ENCODE measurements at regions not wholly inside any gene's neighbourhood (a gene's known extent, or its start where the extent isn't known, plus 50 kb on each side); places are given as distances from the start of the nearest gene placed in this dataset.

DNA sequence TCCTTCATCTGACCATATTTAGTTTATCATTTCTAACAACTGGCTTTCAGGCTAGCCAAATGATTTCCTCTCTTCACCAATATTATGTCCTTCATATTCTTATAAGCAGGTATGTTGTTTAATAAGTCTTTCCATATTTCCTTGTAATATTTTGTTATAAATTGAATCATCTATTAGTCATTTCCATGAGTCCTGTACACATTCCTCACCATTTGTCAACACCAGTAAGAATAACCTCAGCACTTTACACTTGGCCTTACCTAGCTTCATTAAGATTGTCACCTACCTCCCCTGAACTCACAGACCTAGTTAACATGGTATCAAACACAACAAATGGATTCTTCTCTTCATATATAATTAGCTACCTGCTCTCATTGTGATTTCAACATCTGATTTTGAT is 282.3 kb downstream of the SEMA3D start:
- Histone ChIP-seq H4K20me1 (ENCODE audit: control insufficient read depth, insufficient read depth) (no peaks in the 10 kb centered on the region), H3K4me2 (ENCODE audit: control insufficient read depth, insufficient read depth) (no peak overlapping the region), H3K4me1 (ENCODE audit: control insufficient read depth, insufficient read depth, low read length) (no peaks in the 10 kb centered on the region), H2AFZ (ENCODE audit: control insufficient read depth, low read depth, low read length) (no peak overlapping the region), H3K27ac (ENCODE audit: control insufficient read depth, insufficient read depth) (no peak overlapping the region), H3K79me2 (ENCODE audit: control insufficient read depth, insufficient read depth, low read length) (no peaks in the 10 kb centered on the region), H3K4me3 (no peak overlapping the region), H3K27me3 (replicated peaks in 1 of 2; ENCODE audit: control insufficient read depth in 2 of 2, insufficient read depth in 2 of 2, low read length in 1 of 2) (no peaks in the 10 kb centered on the region), H3K9ac (ENCODE audit: control insufficient read depth, insufficient read depth, low read length) (no peak overlapping the region), H3K9me3 (replicated peaks; ENCODE audit: control insufficient read depth, insufficient read depth, low read length) (no peaks in the 10 kb centered on the region), H3K36me3 (ENCODE audit: control insufficient read depth in 2 of 2, insufficient read depth in 2 of 2, low read length in 1 of 2) (no peaks in the 10 kb centered on the region)
- intact Hi-C loops (cut with micrococcal nuclease; ENCODE audit: unreplicated experiment) = no loop called here
- TF ChIP-seq CBX3 (IDR thresholded peaks at IDR 0.05; ENCODE audit: borderline replicate concordance, low read depth) (no peak), MEF2A (IDR thresholded peaks at IDR 0.05; ENCODE audit: insufficient read depth, low read depth, low read length) (no peak), ZNF384 (IDR thresholded peaks at IDR 0.05; ENCODE audit: borderline replicate concordance, low read depth, low read length) (no peak), RCOR1 (conservative IDR thresholded peaks at IDR 0.05; ENCODE audit: low read depth, low read length) (no peak), BRCA1 (IDR thresholded peaks at IDR 0.05; ENCODE audit: low read depth, low read length) (no peak)
- CTCF ChIA-PET = no interaction called here
- SMC1A ChIA-PET (ENCODE audit: uncharacterized antibody, unreplicated experiment) = no interaction called here
- BruUV-seq (replicated peaks) = no TSS peak
- RAD21 ChIA-PET (ENCODE audit: unreplicated experiment) = no interaction called here
- no peak for FAIRE-seq
- DNase-seq (ENCODE audit: low read depth, low spot score) = no peak
- in situ Hi-C loops (cut with MboI) = no loop called here
- no peak for ATAC-seq
- POLR2A ChIA-PET = no interaction called here

DNA sequence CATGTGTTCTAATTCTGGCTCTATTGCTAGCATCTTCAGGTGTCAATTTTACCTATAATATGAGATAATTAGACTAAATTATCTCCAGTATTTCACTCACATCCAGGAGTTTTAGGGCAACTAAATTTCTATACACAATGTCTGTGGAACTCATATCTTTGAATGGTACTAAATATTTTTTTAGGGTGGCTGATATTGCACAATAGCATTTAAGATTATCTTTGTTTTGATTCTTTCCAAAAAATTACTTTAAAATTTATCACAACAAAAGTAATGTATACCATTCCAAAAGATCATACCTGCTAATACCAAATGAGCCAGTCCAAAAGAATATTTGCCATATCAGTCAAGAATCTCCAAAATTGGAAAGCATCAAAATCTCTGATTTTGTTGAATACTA is 285.5 kb downstream of the SEMA3D start:
- Histone ChIP-seq H2AFZ (ENCODE audit: control insufficient read depth, low read depth, low read length) (no peak overlapping the region), H3K27me3 (replicated peaks in 1 of 2; ENCODE audit: control insufficient read depth in 2 of 2, insufficient read depth in 2 of 2, low read length in 1 of 2) (no peaks in the 10 kb centered on the region), H3K79me2 (ENCODE audit: control insufficient read depth, insufficient read depth, low read length) (no peaks in the 10 kb centered on the region), H3K4me2 (ENCODE audit: control insufficient read depth, insufficient read depth) (no peak overlapping the region), H3K4me3 (no peak overlapping the region), H4K20me1 (ENCODE audit: control insufficient read depth, insufficient read depth) (no peaks in the 10 kb centered on the region), H3K36me3 (ENCODE audit: control insufficient read depth in 2 of 2, insufficient read depth in 2 of 2, low read length in 1 of 2) (no peaks in the 10 kb centered on the region), H3K9ac (ENCODE audit: control insufficient read depth, insufficient read depth, low read length) (no peak overlapping the region), H3K27ac (ENCODE audit: control insufficient read depth, insufficient read depth) (no peak overlapping the region), H3K4me1 (ENCODE audit: control insufficient read depth, insufficient read depth, low read length) (no peaks in the 10 kb centered on the region), H3K9me3 (replicated peaks; ENCODE audit: control insufficient read depth, insufficient read depth, low read length) (no peaks in the 10 kb centered on the region)
- intact Hi-C loops (cut with micrococcal nuclease; ENCODE audit: unreplicated experiment) (no loop called here), in situ Hi-C loops (cut with MboI) (no loop called here)
- ChIA-PET POLR2A (no interaction called here), SMC1A (ENCODE audit: uncharacterized antibody, unreplicated experiment) (no interaction called here), RAD21 (ENCODE audit: unreplicated experiment) (no interaction called here), CTCF (no interaction called here)
- FAIRE-seq (no peak), ATAC-seq (no peak), DNase-seq (ENCODE audit: low read depth, low spot score) (no peak)
- no TSS peak for BruUV-seq (replicated peaks)
- TF ChIP-seq, protein P1, sequence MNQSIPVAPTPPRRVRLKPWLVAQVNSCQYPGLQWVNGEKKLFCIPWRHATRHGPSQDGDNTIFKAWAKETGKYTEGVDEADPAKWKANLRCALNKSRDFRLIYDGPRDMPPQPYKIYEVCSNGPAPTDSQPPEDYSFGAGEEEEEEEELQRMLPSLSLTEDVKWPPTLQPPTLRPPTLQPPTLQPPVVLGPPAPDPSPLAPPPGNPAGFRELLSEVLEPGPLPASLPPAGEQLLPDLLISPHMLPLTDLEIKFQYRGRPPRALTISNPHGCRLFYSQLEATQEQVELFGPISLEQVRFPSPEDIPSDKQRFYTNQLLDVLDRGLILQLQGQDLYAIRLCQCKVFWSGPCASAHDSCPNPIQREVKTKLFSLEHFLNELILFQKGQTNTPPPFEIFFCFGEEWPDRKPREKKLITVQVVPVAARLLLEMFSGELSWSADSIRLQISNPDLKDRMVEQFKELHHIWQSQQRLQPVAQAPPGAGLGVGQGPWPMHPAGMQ (IDR thresholded peaks at IDR 0.05; ENCODE audit: borderline replicate concordance) = no peak
- TF ChIP-seq FOXK2 (IDR thresholded peaks at IDR 0.05) = no peak
- TF ChIP-seq BHLHE40 (IDR thresholded peaks at IDR 0.05; ENCODE audit: borderline replicate concordance in 1 of 2, low read depth in 2 of 2, low read length in 1 of 2) = no peak
- no peak for TF ChIP-seq NFXL1 (IDR thresholded peaks at IDR 0.05; ENCODE audit: borderline replicate concordance)
- no peak for TF ChIP-seq EED (IDR thresholded peaks at IDR 0.05; ENCODE audit: low read depth)
- TF ChIP-seq, protein P2, sequence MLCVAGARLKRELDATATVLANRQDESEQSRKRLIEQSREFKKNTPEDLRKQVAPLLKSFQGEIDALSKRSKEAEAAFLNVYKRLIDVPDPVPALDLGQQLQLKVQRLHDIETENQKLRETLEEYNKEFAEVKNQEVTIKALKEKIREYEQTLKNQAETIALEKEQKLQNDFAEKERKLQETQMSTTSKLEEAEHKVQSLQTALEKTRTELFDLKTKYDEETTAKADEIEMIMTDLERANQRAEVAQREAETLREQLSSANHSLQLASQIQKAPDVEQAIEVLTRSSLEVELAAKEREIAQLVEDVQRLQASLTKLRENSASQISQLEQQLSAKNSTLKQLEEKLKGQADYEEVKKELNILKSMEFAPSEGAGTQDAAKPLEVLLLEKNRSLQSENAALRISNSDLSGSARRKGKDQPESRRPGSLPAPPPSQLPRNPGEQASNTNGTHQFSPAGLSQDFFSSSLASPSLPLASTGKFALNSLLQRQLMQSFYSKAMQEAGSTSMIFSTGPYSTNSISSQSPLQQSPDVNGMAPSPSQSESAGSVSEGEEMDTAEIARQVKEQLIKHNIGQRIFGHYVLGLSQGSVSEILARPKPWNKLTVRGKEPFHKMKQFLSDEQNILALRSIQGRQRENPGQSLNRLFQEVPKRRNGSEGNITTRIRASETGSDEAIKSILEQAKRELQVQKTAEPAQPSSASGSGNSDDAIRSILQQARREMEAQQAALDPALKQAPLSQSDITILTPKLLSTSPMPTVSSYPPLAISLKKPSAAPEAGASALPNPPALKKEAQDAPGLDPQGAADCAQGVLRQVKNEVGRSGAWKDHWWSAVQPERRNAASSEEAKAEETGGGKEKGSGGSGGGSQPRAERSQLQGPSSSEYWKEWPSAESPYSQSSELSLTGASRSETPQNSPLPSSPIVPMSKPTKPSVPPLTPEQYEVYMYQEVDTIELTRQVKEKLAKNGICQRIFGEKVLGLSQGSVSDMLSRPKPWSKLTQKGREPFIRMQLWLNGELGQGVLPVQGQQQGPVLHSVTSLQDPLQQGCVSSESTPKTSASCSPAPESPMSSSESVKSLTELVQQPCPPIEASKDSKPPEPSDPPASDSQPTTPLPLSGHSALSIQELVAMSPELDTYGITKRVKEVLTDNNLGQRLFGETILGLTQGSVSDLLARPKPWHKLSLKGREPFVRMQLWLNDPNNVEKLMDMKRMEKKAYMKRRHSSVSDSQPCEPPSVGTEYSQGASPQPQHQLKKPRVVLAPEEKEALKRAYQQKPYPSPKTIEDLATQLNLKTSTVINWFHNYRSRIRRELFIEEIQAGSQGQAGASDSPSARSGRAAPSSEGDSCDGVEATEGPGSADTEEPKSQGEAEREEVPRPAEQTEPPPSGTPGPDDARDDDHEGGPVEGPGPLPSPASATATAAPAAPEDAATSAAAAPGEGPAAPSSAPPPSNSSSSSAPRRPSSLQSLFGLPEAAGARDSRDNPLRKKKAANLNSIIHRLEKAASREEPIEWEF (IDR thresholded peaks at IDR 0.05; ENCODE audit: insufficient replicate concordance, low read depth, low read length) = no peak
- TF ChIP-seq EP300 (IDR thresholded peaks at IDR 0.05; ENCODE audit: borderline replicate concordance in 1 of 2, control insufficient read depth in 1 of 2, low read depth in 2 of 2, low read length in 2 of 2) = no peak
- no peak for TF ChIP-seq BRCA1 (IDR thresholded peaks at IDR 0.05; ENCODE audit: low read depth, low read length)

All from GM12878 (cell line).